SK-N-SH treated with all-trans-retinoic acid at 6 μM for 48 hours (cell line): ENCODE measurements at regions not wholly inside any gene's neighbourhood (a gene's known extent, or its start where the extent isn't known, plus 50 kb on each side); places are given as distances from the start of the nearest gene placed in this dataset.

Experiments used
- ARNTL ChIP-seq: fragments of 450-650 bp; formaldehyde crosslinking; IDR thresholded peaks from 2 replicates; pipeline ENCODE4 v1.5.0; 2020; ENCODE audit warnings: low read depth, mild to moderate bottlenecking, moderate library complexity, borderline replicate concordance
- BACH2 ChIP-seq: fragments of 250-450 bp; sonication (Bioruptor Pico); IDR thresholded peaks from 2 replicates; pipeline ENCODE4 v1.9.0; 2021; ENCODE audit warnings: mild to moderate bottlenecking, borderline replicate concordance
- PPARA ChIP-seq: fragments of 250-450 bp; sonication (Bioruptor Pico); IDR thresholded peaks from 2 replicates; pipeline ENCODE4 v1.5.0; 2020; ENCODE audit warnings: mild to moderate bottlenecking, borderline replicate concordance
- SNAI2 ChIP-seq: fragments of 250-450 bp; sonication (Bioruptor Pico); IDR thresholded peaks from 2 replicates; pipeline ENCODE4 v1.5.0; 2020; ENCODE audit warnings: mild to moderate bottlenecking, moderate library complexity
- TOX ChIP-seq: fragments of 250-450 bp; sonication (Bioruptor Pico); IDR thresholded peaks from 2 replicates; pipeline ENCODE4 v1.8.0; 2021; ENCODE audit warnings: mild to moderate bottlenecking, moderate library complexity, borderline replicate concordance
- ZC3H10 ChIP-seq: fragments of 250-450 bp; sonication (Bioruptor Pico); IDR thresholded peaks from 2 replicates; pipeline ENCODE4 v1.5.1; 2021; ENCODE audit warnings: mild to moderate bottlenecking, moderate library complexity
- ZFP3 ChIP-seq: fragments of 250-450 bp; sonication (Bioruptor Pico); IDR thresholded peaks from 2 replicates; pipeline ENCODE4 v1.5.0; 2020; ENCODE audit warnings: mild to moderate bottlenecking, moderate library complexity
- TF ChIP-seq, protein P1 (sequence below): fragments of 250-450 bp; sonication (Bioruptor Pico); IDR thresholded peaks from 2 replicates; pipeline ENCODE4 v1.8.0; 2021; ENCODE audit warnings: low read depth, mild to moderate bottlenecking, moderate library complexity, borderline replicate concordance
- TF ChIP-seq, protein P2 (sequence below): fragments of 250-450 bp; sonication (Bioruptor Pico); IDR thresholded peaks from 2 replicates; pipeline ENCODE4 v1.5.1; 2021; ENCODE audit warnings: mild to moderate bottlenecking, moderate library complexity
- TF ChIP-seq, protein P3 (sequence below): fragments of 250-450 bp; sonication (Bioruptor Pico); IDR thresholded peaks from 2 replicates; pipeline ENCODE4 v1.5.1; 2020; ENCODE audit warnings: low read depth, mild to moderate bottlenecking, moderate library complexity
- TF ChIP-seq, protein P4 (sequence below): fragments of 250-450 bp; sonication (Bioruptor Pico); IDR thresholded peaks from 2 replicates; pipeline ENCODE4 v1.8.0; 2020; ENCODE audit warnings: mild to moderate bottlenecking, moderate library complexity, borderline replicate concordance

DNA sequence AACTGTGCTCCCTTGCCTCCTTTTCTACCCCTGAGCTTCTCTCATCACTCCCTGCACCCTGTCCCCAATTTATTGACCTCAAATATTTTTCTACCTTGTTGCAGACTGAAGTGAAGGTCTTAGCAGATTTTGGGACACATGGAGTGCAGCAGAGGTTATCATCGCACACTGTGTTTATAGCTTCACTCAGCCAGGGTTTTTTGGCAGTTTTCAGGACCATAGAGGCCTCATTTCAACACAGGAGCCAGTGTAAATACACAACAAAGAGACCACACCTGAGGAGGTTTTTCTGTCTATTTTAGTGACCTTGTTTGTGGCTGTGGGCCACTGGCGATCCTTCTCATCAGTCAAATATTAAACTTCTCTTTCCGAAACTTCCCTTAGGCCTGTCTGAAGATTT lies 457.1 kb downstream of the SPRY1 start:
- TF ChIP-seq TOX (CRISPR knock-in tag): no peak
- TF ChIP-seq ARNTL (CRISPR knock-in tag): no peak
- TF ChIP-seq ZC3H10: no peak
- TF ChIP-seq ZFP3 (CRISPR knock-in tag): no peak
- TF ChIP-seq, protein P1, sequence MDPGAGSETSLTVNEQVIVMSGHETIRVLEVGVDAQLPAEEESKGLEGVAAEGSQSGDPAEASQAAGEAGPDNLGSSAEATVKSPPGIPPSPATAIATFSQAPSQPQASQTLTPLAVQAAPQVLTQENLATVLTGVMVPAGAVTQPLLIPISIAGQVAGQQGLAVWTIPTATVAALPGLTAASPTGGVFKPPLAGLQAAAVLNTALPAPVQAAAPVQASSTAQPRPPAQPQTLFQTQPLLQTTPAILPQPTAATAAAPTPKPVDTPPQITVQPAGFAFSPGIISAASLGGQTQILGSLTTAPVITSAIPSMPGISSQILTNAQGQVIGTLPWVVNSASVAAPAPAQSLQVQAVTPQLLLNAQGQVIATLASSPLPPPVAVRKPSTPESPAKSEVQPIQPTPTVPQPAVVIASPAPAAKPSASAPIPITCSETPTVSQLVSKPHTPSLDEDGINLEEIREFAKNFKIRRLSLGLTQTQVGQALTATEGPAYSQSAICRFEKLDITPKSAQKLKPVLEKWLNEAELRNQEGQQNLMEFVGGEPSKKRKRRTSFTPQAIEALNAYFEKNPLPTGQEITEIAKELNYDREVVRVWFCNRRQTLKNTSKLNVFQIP (CRISPR knock-in tag): no peak
- TF ChIP-seq, protein P2, sequence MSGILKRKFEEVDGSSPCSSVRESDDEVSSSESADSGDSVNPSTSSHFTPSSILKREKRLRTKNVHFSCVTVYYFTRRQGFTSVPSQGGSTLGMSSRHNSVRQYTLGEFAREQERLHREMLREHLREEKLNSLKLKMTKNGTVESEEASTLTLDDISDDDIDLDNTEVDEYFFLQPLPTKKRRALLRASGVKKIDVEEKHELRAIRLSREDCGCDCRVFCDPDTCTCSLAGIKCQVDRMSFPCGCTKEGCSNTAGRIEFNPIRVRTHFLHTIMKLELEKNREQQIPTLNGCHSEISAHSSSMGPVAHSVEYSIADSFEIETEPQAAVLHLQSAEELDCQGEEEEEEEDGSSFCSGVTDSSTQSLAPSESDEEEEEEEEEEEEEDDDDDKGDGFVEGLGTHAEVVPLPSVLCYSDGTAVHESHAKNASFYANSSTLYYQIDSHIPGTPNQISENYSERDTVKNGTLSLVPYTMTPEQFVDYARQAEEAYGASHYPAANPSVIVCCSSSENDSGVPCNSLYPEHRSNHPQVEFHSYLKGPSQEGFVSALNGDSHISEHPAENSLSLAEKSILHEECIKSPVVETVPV (CRISPR knock-in tag): no peak
- TF ChIP-seq, protein P3, sequence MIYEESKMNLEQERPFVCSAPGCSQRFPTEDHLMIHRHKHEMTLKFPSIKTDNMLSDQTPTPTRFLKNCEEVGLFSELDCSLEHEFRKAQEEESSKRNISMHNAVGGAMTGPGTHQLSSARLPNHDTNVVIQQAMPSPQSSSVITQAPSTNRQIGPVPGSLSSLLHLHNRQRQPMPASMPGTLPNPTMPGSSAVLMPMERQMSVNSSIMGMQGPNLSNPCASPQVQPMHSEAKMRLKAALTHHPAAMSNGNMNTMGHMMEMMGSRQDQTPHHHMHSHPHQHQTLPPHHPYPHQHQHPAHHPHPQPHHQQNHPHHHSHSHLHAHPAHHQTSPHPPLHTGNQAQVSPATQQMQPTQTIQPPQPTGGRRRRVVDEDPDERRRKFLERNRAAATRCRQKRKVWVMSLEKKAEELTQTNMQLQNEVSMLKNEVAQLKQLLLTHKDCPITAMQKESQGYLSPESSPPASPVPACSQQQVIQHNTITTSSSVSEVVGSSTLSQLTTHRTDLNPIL: no peak
- no peak for TF ChIP-seq SNAI2 (CRISPR knock-in tag)
- no peak for TF ChIP-seq BACH2 (CRISPR knock-in tag)
- no peak for TF ChIP-seq PPARA (CRISPR knock-in tag)
- TF ChIP-seq, protein P4, sequence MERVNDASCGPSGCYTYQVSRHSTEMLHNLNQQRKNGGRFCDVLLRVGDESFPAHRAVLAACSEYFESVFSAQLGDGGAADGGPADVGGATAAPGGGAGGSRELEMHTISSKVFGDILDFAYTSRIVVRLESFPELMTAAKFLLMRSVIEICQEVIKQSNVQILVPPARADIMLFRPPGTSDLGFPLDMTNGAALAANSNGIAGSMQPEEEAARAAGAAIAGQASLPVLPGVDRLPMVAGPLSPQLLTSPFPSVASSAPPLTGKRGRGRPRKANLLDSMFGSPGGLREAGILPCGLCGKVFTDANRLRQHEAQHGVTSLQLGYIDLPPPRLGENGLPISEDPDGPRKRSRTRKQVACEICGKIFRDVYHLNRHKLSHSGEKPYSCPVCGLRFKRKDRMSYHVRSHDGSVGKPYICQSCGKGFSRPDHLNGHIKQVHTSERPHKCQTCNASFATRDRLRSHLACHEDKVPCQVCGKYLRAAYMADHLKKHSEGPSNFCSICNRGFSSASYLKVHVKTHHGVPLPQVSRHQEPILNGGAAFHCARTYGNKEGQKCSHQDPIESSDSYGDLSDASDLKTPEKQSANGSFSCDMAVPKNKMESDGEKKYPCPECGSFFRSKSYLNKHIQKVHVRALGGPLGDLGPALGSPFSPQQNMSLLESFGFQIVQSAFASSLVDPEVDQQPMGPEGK (CRISPR knock-in tag): no peak
